ENCODE measurements at regions not wholly inside any gene's neighbourhood (a gene's known extent, or its start where the extent isn't known, plus 50 kb on each side); places are given as distances from the start of the nearest gene placed in this dataset.
"Not testable (repeated sequence)": the region's sequence is repeated elsewhere in the genome, so short reads cannot be mapped to it uniquely, and the experiment has no call there.

- peak; percentile 52 for DNase-seq
These were observed 245.2 kb upstream of the DIPK2B start for GRCh38 chrX:45445745-45446412.

DNA sequence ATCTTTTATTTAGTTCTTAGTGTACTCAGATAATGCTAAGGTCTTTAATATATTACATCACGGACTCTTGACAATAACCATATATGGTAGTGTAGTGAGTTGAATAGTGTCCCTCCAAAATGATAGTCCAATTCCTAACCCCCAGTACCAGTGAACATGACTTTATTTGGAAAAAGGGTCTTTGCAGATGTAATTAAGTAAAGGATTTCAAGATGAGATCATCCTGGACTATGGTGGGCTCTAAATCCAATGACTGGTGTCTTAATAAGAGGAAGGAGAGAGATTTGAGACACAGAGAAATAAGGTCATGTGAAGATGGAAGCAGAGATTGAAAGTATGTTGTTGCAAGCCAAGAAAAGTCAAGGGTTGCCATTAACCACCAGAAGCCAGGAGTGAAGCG, 236.5 kb upstream of the DIPK2B start:
- no peak for DNase-seq

- DNase-seq: no peak
These were observed 234.8 kb upstream of the DIPK2B start for GRCh38 chrX:45435481-45435880.

DNA sequence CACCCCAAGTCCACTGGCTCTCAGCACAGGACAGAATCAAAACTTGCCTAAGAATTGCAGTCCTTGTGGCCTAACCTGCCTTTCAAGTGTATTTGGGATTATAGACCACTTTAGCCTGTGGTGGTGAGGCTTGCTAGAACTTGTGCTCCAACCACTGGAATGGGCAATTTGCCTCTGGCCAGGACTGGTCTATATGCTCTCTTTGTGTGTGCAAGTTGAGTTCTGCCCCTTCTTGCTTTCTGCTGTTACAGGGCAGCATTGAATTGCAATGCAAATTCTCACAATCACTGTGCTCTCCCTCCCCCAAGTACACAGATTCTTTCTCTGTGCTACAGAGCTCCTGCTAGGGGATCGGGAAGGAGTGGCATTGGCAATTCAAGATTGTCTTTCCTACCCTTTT, 233.6 kb upstream of the DIPK2B start:
- no peak for DNase-seq

- DNase-seq: no peak
These were observed 228.2 kb upstream of the DIPK2B start for GRCh38 chrX:45428831-45429230.

DNA sequence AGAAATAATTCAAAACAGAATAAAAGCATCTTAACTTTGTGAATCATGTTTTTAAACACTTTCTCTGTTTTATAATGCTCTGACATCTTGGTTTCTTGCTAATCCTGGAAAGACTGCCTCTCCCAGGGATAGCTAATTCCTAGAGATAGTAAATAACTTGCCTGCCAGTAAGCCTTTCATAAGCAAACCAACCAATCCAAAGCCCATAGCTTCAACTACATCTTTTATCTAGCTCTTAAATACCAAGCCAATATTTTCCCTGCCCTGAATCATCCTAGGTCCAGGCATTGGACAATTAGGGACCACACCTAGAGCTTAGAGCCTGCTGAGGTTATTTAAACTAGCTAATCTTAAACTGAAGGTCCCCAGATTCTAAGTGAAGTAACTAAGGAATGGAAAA, 223.7 kb upstream of the DIPK2B start:
- DNase-seq: no peak

GRCh38 chrX:45422216-45422925, 221.7 kb upstream of the DIPK2B start:
- DNase-seq: no peak

DNA sequence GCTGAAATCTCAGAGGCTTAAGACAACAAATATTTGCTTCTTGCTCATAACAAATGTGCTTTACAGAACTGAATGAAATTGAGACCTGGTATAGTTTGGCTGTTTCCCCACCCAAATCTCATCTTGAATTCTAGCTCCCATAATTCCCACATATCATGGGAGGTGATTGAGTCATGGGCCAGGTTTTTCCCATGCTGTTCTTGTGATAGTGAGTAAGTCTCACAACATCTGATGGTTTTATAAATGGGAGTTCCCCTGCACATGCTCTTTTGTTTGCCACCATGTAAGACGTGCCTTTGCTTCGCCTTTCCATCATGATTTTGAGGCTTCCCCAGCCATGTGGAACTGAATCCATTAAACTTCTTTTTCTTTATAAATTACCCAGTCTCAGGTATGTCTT, 221.1 kb upstream of the DIPK2B start:
- no peak for DNase-seq

DNA sequence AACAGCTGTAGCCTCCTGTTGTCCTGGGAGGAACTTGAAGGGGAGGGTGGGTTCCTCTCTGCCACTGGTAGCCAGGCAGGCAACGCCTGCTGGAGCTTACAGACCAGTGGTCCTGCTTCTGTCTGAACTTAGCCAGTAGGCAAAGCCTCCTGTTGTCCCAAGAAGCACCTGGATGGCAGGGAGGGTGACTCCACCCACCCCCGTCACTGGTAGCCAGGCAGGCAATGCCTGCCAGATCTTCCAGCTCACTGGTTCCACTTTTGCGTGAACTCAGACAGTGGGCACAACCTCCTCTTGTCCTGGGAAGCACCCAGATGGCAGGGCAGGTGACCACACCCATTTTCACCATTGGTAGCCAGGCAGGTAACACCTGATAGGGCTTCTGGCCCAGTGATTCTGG, 203.5 kb upstream of the DIPK2B start:
- DNase-seq: no peak

DNA sequence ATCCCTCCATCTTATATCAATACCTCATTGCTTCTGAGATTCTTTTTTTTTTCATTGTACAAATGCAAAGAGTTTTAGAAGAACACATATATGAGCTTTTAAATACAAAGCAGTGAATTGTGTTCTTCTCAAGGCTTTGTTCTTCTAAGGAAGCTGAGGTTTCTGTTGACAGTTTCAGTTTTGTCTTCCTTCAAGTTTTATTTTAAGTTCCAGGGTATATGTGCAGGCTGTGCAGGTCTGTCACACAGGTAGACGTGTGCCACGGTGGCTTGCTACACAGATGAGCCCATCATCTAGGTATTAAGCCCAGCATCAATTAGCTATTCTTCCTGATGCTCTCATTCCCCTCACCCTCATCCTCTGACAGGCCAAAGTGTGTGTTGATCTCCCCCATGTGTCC, 201.2 kb upstream of the DIPK2B start:
- DNase-seq: no peak

DNA sequence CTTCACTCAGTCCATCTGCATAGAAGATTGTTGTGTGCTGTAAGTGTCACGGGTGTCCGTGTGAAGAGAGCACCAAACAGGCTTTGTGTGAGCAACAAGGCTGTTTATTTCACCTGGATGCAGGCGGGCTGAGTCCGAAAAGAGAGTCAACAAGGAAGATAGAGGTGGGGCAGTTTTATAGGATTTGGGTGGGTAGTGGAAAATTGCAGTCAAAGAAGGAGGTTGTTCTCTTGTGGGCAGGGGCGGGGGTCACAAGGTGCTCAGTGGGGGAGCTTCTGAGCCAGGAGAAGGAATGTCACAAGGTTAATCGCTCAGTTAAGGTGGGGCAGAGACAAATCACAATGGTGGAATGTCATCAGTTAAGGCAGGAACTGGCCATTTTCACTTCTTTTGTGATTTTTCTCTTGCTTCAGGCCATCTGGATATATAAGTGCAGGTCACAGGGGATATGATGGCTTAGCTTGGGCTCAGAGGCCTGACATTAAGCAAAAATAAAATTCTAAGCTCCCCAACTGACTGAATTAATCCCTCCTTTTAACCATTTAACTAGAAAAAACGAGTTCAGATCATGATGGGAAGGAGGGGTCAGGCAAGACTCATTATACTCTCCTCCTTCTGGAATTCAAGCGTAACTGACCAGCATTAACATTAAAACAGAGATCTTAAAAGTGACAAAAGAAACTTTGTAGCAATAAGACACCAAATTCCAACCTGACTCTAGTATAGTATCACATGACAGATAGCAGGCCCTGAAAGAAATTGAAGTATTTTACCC, 200.5 kb upstream of the DIPK2B start:
- not testable (repeated sequence) for DNase-seq

DNA sequence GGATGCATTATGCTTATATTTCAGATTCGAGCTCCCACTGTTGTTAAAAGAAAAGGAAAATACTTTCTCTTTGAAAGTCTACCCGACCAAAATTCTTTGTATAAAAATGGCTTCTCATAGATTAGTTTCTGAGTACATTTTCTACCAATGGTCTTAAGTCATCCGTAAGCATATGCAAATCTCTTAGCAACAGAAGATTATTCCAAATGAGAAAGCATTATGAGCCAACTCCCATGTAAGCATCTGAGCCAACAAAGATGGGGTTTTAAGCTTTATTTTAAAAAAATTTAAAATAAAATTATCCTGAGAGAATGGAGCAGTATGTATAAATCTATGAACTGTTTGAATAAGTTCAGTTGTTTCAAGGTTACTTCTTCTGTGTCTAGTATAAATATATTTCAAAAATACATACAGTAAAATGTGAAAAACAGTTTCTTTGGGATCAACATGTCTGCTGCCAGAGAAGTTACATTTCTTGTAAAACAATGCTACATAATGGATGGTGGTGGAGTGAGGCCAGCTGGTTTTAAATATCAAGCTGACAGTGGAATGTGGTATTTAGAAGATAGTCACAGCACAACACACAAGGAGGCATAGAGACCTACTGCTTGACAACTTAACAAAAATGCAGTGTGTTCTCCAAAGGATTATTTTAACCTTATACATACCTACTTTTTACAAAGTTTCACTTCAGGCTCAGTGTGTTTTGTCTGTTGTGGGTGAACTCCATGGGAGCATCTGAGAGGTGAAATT, 199.5 kb upstream of the DIPK2B start:
- no peak for DNase-seq

GRCh38 chrX:45385757-45386156, 185.1 kb upstream of the DIPK2B start:
- no peak for DNase-seq

DNA sequence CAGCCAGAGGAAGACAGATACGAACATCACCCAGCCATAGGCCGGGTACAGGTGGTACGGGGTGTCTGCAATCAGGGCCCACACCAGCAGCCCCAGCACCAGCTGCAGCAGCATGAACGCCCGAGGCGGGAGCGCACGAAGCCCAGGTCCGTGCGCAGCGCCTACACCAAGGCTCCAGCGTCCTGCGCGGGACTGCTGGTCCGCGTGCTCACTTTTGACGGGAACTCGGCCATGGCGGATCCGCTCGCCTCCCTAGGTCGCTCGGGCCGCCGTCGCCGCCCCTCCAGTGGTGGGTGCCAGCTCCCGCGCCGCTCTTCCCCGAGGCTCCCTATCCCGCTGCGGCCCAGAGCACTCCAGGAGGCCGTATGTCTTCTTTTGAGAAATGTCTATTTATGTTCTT, 181.2 kb upstream of the DIPK2B start:
- DNase-seq: no peak

DNA sequence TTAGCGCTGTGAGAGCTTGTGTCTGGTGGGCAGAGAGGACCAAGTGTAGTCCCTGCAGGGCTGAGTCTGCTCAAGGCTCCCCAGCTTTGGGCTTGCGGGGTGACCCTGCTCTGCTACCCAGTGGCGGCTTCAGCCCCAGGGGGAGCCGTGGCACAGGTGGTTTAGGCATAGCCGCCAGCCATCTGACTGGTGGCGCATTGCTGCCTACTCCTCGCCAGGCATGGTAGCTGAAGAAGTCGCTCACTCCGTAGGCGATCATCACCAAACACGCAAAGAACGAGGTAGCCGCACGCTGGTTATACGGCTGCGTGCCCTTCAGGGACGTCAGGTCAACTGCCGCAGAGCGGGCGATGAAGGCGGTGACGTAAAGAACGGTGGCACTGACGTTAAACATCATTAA, 180.7 kb upstream of the DIPK2B start:
- DNase-seq: no peak

- no peak for DNase-seq
These were observed 178.6 kb upstream of the DIPK2B start for GRCh38 chrX:45379236-45379635.

GRCh38 chrX:45372151-45372550, 171.5 kb upstream of the DIPK2B start:
- DNase-seq: peak; percentile 34

DNA sequence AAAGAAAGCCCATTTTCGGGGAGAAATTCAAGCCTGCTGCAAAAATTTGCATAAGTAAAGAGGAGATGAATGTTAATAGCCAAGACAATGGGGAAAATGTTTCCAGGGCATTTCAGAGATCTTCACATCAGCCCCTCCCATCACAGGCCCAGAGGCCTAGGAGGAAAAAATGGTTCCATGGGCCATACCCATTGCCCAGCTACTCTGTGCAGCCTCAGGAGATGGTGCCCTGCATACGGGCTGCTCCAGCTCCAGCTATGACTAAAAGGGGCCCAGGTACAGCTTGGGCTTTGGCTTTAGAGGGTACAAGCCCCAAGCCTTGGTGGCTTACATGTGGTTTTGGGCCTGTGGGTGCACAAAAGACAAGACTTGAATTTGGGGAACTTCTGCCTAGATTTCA, 168.0 kb upstream of the DIPK2B start:
- no peak for DNase-seq

GRCh38 chrX:45363596-45363995, 162.9 kb upstream of the DIPK2B start:
- DNase-seq: no peak

- DNase-seq: no peak
These were observed 159.9 kb upstream of the DIPK2B start for GRCh38 chrX:45360571-45360970.

DNA sequence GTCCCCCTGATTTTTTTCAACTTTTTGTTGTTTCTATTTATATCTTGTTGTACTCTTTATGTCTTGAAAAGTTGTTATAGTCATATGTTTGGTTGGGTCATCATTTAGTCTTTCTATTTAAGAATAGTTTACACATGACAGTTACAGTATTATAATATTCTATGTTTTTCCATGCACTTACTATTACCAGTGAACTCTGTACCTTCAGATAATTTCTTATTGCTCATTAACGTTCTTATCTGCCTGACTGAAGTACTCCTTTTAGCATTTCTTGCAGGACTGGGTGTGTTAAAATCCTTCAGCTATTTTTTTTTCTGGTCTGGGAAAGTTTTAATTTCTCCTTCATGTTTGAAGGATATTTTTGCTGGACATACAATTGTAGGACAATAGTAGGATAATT, 157.7 kb upstream of the DIPK2B start:
- DNase-seq: no peak

DNA sequence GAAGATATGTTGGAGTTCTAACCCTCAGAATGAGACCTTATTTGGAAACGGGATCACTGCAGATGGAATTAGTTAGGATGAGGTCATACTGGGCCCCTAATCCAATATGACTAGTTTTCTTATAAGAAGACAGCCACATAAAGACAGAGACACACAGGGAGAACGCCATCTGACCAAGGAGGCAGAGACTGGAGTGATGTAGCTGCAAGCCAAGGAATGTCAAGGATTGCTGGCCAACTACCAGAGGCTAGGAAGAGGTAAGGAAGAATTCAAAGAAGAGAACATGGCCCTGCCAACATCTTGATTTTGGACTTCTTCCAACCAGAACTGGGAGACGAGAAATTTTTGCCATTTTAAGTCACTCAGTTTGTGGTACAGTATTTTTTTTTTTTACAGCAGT, 152.8 kb upstream of the DIPK2B start:
- no peak for DNase-seq

GRCh38 chrX:45352611-45353010, 151.9 kb upstream of the DIPK2B start:
- DNase-seq: no peak
